HepG2 (cell line): ENCODE measurements at regions not wholly inside any gene's neighbourhood (a gene's known extent, or its start where the extent isn't known, plus 50 kb on each side); places are given as distances from the start of the nearest gene placed in this dataset.
"Not testable (repeated sequence)": the region's sequence is repeated elsewhere in the genome, so short reads cannot be mapped to it uniquely, and the experiment has no call there.

Source experiments
- ATAC-seq: fragments of 200-7000 bp; cut with Tn5 transposase; 3 replicates; pipeline ENCODE4 v1.9.1; 2020; ENCODE audit warnings: mild to moderate bottlenecking, moderate library complexity
- BruUV-seq: library from RNA; stranded (reverse); fragments of 400-500 nt; replicated peaks from 2 replicates; lab custom pipeline; 2021; lab: Mats Ljungman, UMichigan
- CTCF ChIA-PET: fragments of 300-600 bp; formaldehyde crosslinking; extraction: SDS; loops from one replicate; lab custom pipeline; 2021; ENCODE audit warnings: low total read pairs, inconsistent platforms, low intra/inter-chr PET ratio; lab: Yijun Ruan, JAX
- POLR2A ChIA-PET: fragments of 350-600 bp; sonication (Branson Sonifier 250); formaldehyde crosslinking; loops from one replicate; lab custom pipeline; 2020; ENCODE audit warnings: antibody characterized with exemption, inconsistent platforms; lab: Yijun Ruan, JAX
- DNase-seq: peaks from one replicate; pipeline ENCODE4 v3.0.0-alpha.2; 2015; ENCODE audit warnings: low spot score
- FAIRE-seq: peaks from 3 replicates; lab custom pipeline; 2011; peaks lifted over from hg19 to GRCh38; lab: Jason Lieb, UNC
- H2AFZ ChIP-seq: one replicate; pipeline ENCODE4 v1.6.1; 2011; ENCODE audit warnings: low read length, inconsistent platforms
- H3K27ac ChIP-seq: fragments of 300-600 bp; 3 replicates; pipeline ENCODE4 v1.8.0; 2011; ENCODE audit warnings: mixed run types, mild to moderate bottlenecking, mixed read lengths, low read length, inconsistent platforms; ENCODE audit not compliant: insufficient read depth; ENCODE audit errors: extremely low read length
- H3K27me3 ChIP-seq, 2 experiments: fragments of 200-600 bp in 1 of 2; 2 replicates in 1 of 2; 3 replicates in 1 of 2; pipeline versions ENCODE4 v1.6.0 to v1.8.0; 2011; ENCODE audit warnings: low read length in 2 of 2, mild to moderate bottlenecking in 2 of 2, moderate library complexity in 2 of 2, inconsistent platforms in 1 of 2; ENCODE audit not compliant: insufficient read depth in 2 of 2, control insufficient read depth in 1 of 2
- H3K36me3 ChIP-seq, 2 experiments: fragments of 200-600 bp in 1 of 2; replicated peaks in 1 of 2; 2 replicates in 1 of 2; 3 replicates in 1 of 2; pipeline versions ENCODE4 v1.5.1 to v1.8.0; 2011; ENCODE audit warnings: low read length in 2 of 2, inconsistent platforms in 1 of 2; ENCODE audit not compliant: insufficient read depth in 2 of 2, control insufficient read depth in 1 of 2
- H3K4me1 ChIP-seq: 2 replicates; pipeline ENCODE4 v1.5.1; 2012; ENCODE audit warnings: low read length, inconsistent platforms; ENCODE audit not compliant: insufficient read depth
- H3K4me2 ChIP-seq: 2 replicates; pipeline ENCODE4 v1.6.0; 2011; ENCODE audit warnings: low read depth, low read length, inconsistent platforms
- H3K4me3 ChIP-seq, 3 experiments: fragments of 200-600 bp in 1 of 3; sonication (generic), shearing (Covaris generic) in 1 of 3; replicated peaks in 1 of 3; 2 replicates each; pipeline ENCODE4 v1.5.1; 2011 to 2016; ENCODE audit warnings: low read length in 3 of 3, inconsistent platforms in 2 of 3, low read depth in 2 of 3, mild to moderate bottlenecking in 2 of 3, control low read depth in 1 of 3, mixed read lengths in 1 of 3; ENCODE audit not compliant: insufficient read depth in 1 of 3
- H3K79me2 ChIP-seq: one replicate; pipeline ENCODE4 v1.6.1; 2011; ENCODE audit warnings: low read length, inconsistent platforms; ENCODE audit not compliant: insufficient read depth
- H3K9ac ChIP-seq: 2 replicates; pipeline ENCODE4 v1.6.0; 2011; ENCODE audit warnings: mild to moderate bottlenecking, low read depth, low read length, inconsistent platforms; ENCODE audit not compliant: insufficient read depth
- H3K9me3 ChIP-seq: 2 replicates; pipeline ENCODE4 v1.5.1; 2012; ENCODE audit warnings: mild to moderate bottlenecking, low read length
- H4K20me1 ChIP-seq: 2 replicates; pipeline ENCODE4 v1.6.0; 2011; ENCODE audit warnings: inconsistent platforms, mild to moderate bottlenecking, low read length, moderate library complexity; ENCODE audit not compliant: insufficient read depth
- WGBS: methylation state at CpG from one replicate; pipeline ENCODE4 v1.1.6; 2017; ENCODE audit warnings: low lambda C conversion rate; 5-methylcytosine and 5-hydroxymethylcytosine counted together
- in situ Hi-C: cut with HindIII; loops from 2 replicates; pipeline ENCODE4 v1.10.0; 2017; ENCODE audit warnings: low pct_unique_long_range_greater_than_20kb; ENCODE audit not compliant: extremely low pct_ligation_motif_present
- intact Hi-C: fragments of 100-400 bp; cut with micrococcal nuclease; formaldehyde crosslinking; loops from one replicate; pipeline ENCODE4 v1.10.0; 2022; ENCODE audit not compliant: unreplicated experiment

DNA sequence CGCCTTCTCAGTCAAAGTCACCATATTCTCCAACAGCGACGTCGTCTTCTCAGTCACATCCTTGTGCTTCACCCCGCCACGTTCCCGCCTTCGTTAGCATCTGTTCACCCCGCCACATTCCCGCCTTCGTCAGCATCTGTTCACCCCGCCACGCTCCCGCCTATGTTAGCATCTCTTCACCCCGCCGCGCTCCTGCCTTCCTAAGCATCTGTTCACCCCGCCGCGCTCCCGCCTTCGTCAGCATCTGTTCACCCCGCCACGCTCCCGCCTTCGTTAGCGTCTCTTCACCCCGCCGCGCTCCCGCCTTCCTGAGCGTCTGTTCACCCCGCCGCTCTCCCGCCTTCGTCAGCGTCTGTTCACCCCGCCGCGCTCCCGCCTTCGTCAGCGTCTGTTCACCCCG is 816.4 kb upstream of the TPTE start:
- DNase-seq, H3K4me2 ChIP-seq, H2AFZ ChIP-seq, H3K4me3 ChIP-seq, BruUV-seq, ATAC-seq, H3K27me3 ChIP-seq, H3K9ac ChIP-seq, CTCF ChIA-PET, intact Hi-C loops, in situ Hi-C loops, H3K36me3 ChIP-seq, H3K27ac ChIP-seq, FAIRE-seq, POLR2A ChIA-PET, H4K20me1 ChIP-seq, H3K79me2 ChIP-seq, H3K9me3 ChIP-seq, H3K4me1 ChIP-seq: not testable (repeated sequence)
- WGBS: 91% methylated on average over 43 of the region's 44 CpGs

DNA sequence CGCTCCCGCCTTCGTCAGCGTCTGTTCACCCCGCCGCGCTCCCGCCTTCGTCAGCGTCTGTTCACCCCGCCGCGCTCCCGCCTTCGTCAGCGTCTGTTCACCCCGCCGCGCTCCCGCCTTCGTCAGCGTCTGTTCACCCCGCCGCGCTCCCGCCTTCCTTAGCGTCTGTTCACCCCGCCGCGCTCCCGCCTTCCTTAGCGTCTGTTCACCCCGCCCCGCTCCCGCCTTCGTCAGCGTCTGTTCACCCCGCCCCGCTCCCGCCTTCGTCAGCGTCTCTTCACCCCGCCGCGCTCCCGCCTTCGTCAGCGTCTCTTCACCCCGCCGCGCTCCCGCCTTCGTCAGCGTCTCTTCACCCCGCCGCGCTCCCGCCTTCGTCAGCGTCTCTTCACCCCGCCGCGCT is 815.9 kb upstream of the TPTE start:
- H3K9me3 ChIP-seq, H2AFZ ChIP-seq, H3K27ac ChIP-seq, H3K4me1 ChIP-seq, H3K4me3 ChIP-seq, H3K79me2 ChIP-seq, CTCF ChIA-PET, intact Hi-C loops, H3K36me3 ChIP-seq, H4K20me1 ChIP-seq, BruUV-seq, DNase-seq, FAIRE-seq, H3K9ac ChIP-seq, in situ Hi-C loops, H3K27me3 ChIP-seq, H3K4me2 ChIP-seq, POLR2A ChIA-PET, ATAC-seq: not testable (repeated sequence)
- WGBS: 94% methylated on average over 62 of the region's 63 CpGs

DNA sequence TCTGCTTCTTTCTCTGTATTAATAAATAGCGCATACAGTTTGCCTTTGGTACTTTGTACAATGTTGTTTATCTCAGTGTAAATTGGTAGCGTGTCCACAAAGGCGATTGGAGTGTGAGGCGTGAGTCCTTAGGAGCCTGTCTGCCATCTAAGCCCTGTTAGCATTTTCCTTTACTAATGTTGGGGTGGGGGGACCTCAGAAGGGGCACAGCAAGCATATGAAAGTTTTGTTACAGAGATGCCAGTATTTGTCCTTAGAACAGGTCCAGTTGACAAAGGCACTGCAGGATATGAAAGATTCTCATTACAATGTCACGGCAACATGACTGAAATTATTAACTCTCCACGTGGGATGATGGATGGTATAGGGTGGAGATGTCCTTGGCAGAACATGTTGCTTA is 796.8 kb upstream of the TPTE start:
- DNase-seq, H3K36me3 ChIP-seq, H3K4me1 ChIP-seq, H3K9ac ChIP-seq, intact Hi-C loops, BruUV-seq, H4K20me1 ChIP-seq, H3K4me3 ChIP-seq, H3K4me2 ChIP-seq, POLR2A ChIA-PET, H3K79me2 ChIP-seq, ATAC-seq, in situ Hi-C loops, FAIRE-seq, H2AFZ ChIP-seq, H3K27me3 ChIP-seq, CTCF ChIA-PET, H3K27ac ChIP-seq: not testable (repeated sequence)
- WGBS: 9% methylated on average over 6 of the region's 6 CpGs
- peaks cover 79% of the 10 kb centered on the region for H3K9me3 ChIP-seq
